ENCODE measurements at regions not wholly inside any gene's neighbourhood (a gene's known extent, or its start where the extent isn't known, plus 50 kb on each side); places are given as distances from the start of the nearest gene placed in this dataset.

GRCh38 chr12:84760091-84760865, 152.3 kb downstream of the SLC6A15 start:
- intact Hi-C loops (cut with DNase I): no loop called here
- Histone ChIP-seq H3K27ac (ENCODE audit: low read depth in 1 of 2, low read length in 2 of 2) (no peak overlapping the region), H3K4me3 (ENCODE audit: low read length in 2 of 2) (no peak overlapping the region), H3K36me3 (ENCODE audit: control insufficient read depth in 1 of 2, insufficient read depth in 2 of 2, low read length in 1 of 2) (no peaks in the 10 kb centered on the region), H3K9me3 (ENCODE audit: control insufficient read depth, low read length) (no peaks in the 10 kb centered on the region), H3K27me3 (ENCODE audit: control insufficient read depth in 1 of 2, insufficient read depth in 2 of 2, low read length in 1 of 2) (no peaks in the 10 kb centered on the region), H3K4me1 (ENCODE audit: control insufficient read depth in 1 of 2, insufficient read depth in 2 of 2, low read length in 2 of 2) (no peaks in the 10 kb centered on the region)
- 55 to 79% methylated on average over 2 of the region's 2 CpGs for whole genome bisulfite sequencing, 2 donors
- ATAC-seq (ENCODE audit: low FRiP score) (no peak), DNase-seq (no peak)

GRCh38 chr12:84757978-84758377, 154.6 kb downstream of the SLC6A15 start:
- no peak overlapping the region for H3K27ac ChIP-seq (ENCODE audit: low read depth in 1 of 2, low read length in 2 of 2)
- intact Hi-C loops (cut with DNase I): no loop called here
- ATAC-seq (ENCODE audit: low FRiP score): peak; percentile 48
- H3K4me3 ChIP-seq (ENCODE audit: low read length in 2 of 2): no peak overlapping the region
- 37 to 40% methylated on average over 1 of the region's 1 CpG for WGBS, 2 donors
- H3K36me3 ChIP-seq (ENCODE audit: control insufficient read depth in 1 of 2, insufficient read depth in 2 of 2, low read length in 1 of 2): no peaks in the 10 kb centered on the region
- no peak for DNase-seq
- no peaks in the 10 kb centered on the region for H3K9me3 ChIP-seq (ENCODE audit: control insufficient read depth, low read length)
- H3K4me1 ChIP-seq (ENCODE audit: control insufficient read depth in 1 of 2, insufficient read depth in 2 of 2, low read length in 2 of 2): no peaks in the 10 kb centered on the region
- H3K27me3 ChIP-seq (ENCODE audit: control insufficient read depth in 1 of 2, insufficient read depth in 2 of 2, low read length in 1 of 2): no peaks in the 10 kb centered on the region

GRCh38 chr12:84756961-84757360, 155.6 kb downstream of the SLC6A15 start:
- Histone ChIP-seq H3K27me3 (ENCODE audit: control insufficient read depth in 1 of 2, insufficient read depth in 2 of 2, low read length in 1 of 2) (no peaks in the 10 kb centered on the region), H3K4me1 (ENCODE audit: control insufficient read depth in 1 of 2, insufficient read depth in 2 of 2, low read length in 2 of 2) (no peaks in the 10 kb centered on the region), H3K9me3 (ENCODE audit: control insufficient read depth, low read length) (no peaks in the 10 kb centered on the region), H3K4me3 (ENCODE audit: low read length in 2 of 2) (no peak overlapping the region), H3K27ac (ENCODE audit: low read depth in 1 of 2, low read length in 2 of 2) (no peak overlapping the region), H3K36me3 (ENCODE audit: control insufficient read depth in 1 of 2, insufficient read depth in 2 of 2, low read length in 1 of 2) (no peaks in the 10 kb centered on the region)
- no peak for ATAC-seq (ENCODE audit: low FRiP score)
- intact Hi-C loops (cut with DNase I): no loop called here
- no peak for DNase-seq

- Histone ChIP-seq H3K36me3 (ENCODE audit: control insufficient read depth in 1 of 2, insufficient read depth in 2 of 2, low read length in 1 of 2) (no peaks in the 10 kb centered on the region), H3K27me3 (ENCODE audit: control insufficient read depth in 1 of 2, insufficient read depth in 2 of 2, low read length in 1 of 2) (no peaks in the 10 kb centered on the region), H3K4me3 (ENCODE audit: low read length in 2 of 2) (no peak overlapping the region), H3K9me3 (ENCODE audit: control insufficient read depth, low read length) (no peaks in the 10 kb centered on the region), H3K4me1 (ENCODE audit: control insufficient read depth in 1 of 2, insufficient read depth in 2 of 2, low read length in 2 of 2) (no peaks in the 10 kb centered on the region), H3K27ac (ENCODE audit: low read depth in 1 of 2, low read length in 2 of 2) (no peak overlapping the region)
- ATAC-seq (ENCODE audit: low FRiP score): no peak
- no peak for DNase-seq
- intact Hi-C loops (cut with DNase I): no loop called here
- WGBS, 2 donors: 88 to 94% methylated on average over 3 of the region's 3 CpGs
These were observed 167.5 kb downstream of the SLC6A15 start for GRCh38 chr12:84745127-84745526.

- no peak for DNase-seq
- intact Hi-C loops (cut with DNase I): no loop called here
- H3K4me1 ChIP-seq (ENCODE audit: control insufficient read depth in 1 of 2, insufficient read depth in 2 of 2, low read length in 2 of 2): peaks cover 0 to 1% of the 10 kb centered on the region in 2 donors
- no peak overlapping the region for H3K27ac ChIP-seq (ENCODE audit: low read depth in 1 of 2, low read length in 2 of 2)
- H3K4me3 ChIP-seq (ENCODE audit: low read length in 2 of 2): no peak overlapping the region
- WGBS, 2 donors: 80 to 81% methylated on average over 3 of the region's 3 CpGs
- H3K27me3 ChIP-seq (ENCODE audit: control insufficient read depth in 1 of 2, insufficient read depth in 2 of 2, low read length in 1 of 2): no peaks in the 10 kb centered on the region
- H3K36me3 ChIP-seq (ENCODE audit: control insufficient read depth in 1 of 2, insufficient read depth in 2 of 2, low read length in 1 of 2): no peaks in the 10 kb centered on the region
- no peak for ATAC-seq (ENCODE audit: low FRiP score)
- H3K9me3 ChIP-seq (ENCODE audit: control insufficient read depth, low read length): no peaks in the 10 kb centered on the region
These were observed 170.9 kb downstream of the SLC6A15 start for GRCh38 chr12:84741692-84742091.

- WGBS, 2 donors: 54 to 66% methylated on average over 1 of the region's 1 CpG
- intact Hi-C loops (cut with DNase I): no loop called here
- Histone ChIP-seq H3K9me3 (ENCODE audit: control insufficient read depth, low read length) (no peaks in the 10 kb centered on the region), H3K27ac (ENCODE audit: low read depth in 1 of 2, low read length in 2 of 2) (no peak overlapping the region), H3K27me3 (ENCODE audit: control insufficient read depth in 1 of 2, insufficient read depth in 2 of 2, low read length in 1 of 2) (no peaks in the 10 kb centered on the region), H3K4me3 (ENCODE audit: low read length in 2 of 2) (no peak overlapping the region), H3K36me3 (ENCODE audit: control insufficient read depth in 1 of 2, insufficient read depth in 2 of 2, low read length in 1 of 2) (no peaks in the 10 kb centered on the region), H3K4me1 (ENCODE audit: control insufficient read depth in 1 of 2, insufficient read depth in 2 of 2, low read length in 2 of 2) (peaks cover 0 to 1% of the 10 kb centered on the region in 2 donors)
- DNase-seq: no peak
- ATAC-seq (ENCODE audit: low FRiP score): no peak
These were observed 171.6 kb downstream of the SLC6A15 start for GRCh38 chr12:84741031-84741430.

GRCh38 chr12:84740602-84741001, 172.0 kb downstream of the SLC6A15 start:
- H3K27me3 ChIP-seq (ENCODE audit: control insufficient read depth in 1 of 2, insufficient read depth in 2 of 2, low read length in 1 of 2): no peaks in the 10 kb centered on the region
- ATAC-seq (ENCODE audit: low FRiP score): no peak
- 93 to 94% methylated on average over 3 of the region's 3 CpGs for WGBS, 2 donors
- H3K9me3 ChIP-seq (ENCODE audit: control insufficient read depth, low read length): no peaks in the 10 kb centered on the region
- no peak overlapping the region for H3K4me3 ChIP-seq (ENCODE audit: low read length in 2 of 2)
- H3K4me1 ChIP-seq (ENCODE audit: control insufficient read depth in 1 of 2, insufficient read depth in 2 of 2, low read length in 2 of 2): peaks cover 0 to 1% of the 10 kb centered on the region in 2 donors
- no peak overlapping the region for H3K27ac ChIP-seq (ENCODE audit: low read depth in 1 of 2, low read length in 2 of 2)
- intact Hi-C loops (cut with DNase I): no loop called here
- no peak for DNase-seq
- no peaks in the 10 kb centered on the region for H3K36me3 ChIP-seq (ENCODE audit: control insufficient read depth in 1 of 2, insufficient read depth in 2 of 2, low read length in 1 of 2)

GRCh38 chr12:84738481-84738972, 174.1 kb downstream of the SLC6A15 start:
- intact Hi-C loops (cut with DNase I): no loop called here
- ATAC-seq (ENCODE audit: low FRiP score): no peak

GRCh38 chr12:84732828-84733340, 179.7 kb downstream of the SLC6A15 start:
- ATAC-seq (ENCODE audit: low FRiP score): no peak

More at GRCh38 chr12:84738481-84738972, 174.1 kb downstream of the SLC6A15 start:
- Histone ChIP-seq H3K4me1 (ENCODE audit: control insufficient read depth in 1 of 2, insufficient read depth in 2 of 2, low read length in 2 of 2) (peaks cover 0 to 1% of the 10 kb centered on the region in 2 donors), H3K27me3 (ENCODE audit: control insufficient read depth in 1 of 2, insufficient read depth in 2 of 2, low read length in 1 of 2) (no peaks in the 10 kb centered on the region), H3K27ac (ENCODE audit: low read depth in 1 of 2, low read length in 2 of 2) (no peak overlapping the region), H3K9me3 (ENCODE audit: control insufficient read depth, low read length) (no peaks in the 10 kb centered on the region), H3K36me3 (ENCODE audit: control insufficient read depth in 1 of 2, insufficient read depth in 2 of 2, low read length in 1 of 2) (no peaks in the 10 kb centered on the region), H3K4me3 (ENCODE audit: low read length in 2 of 2) (no peak overlapping the region)
- 7 to 21% methylated on average over 2 of the region's 2 CpGs for WGBS, 2 donors
- no peak for DNase-seq

More at GRCh38 chr12:84732828-84733340, 179.7 kb downstream of the SLC6A15 start:
- Histone ChIP-seq H3K27me3 (ENCODE audit: control insufficient read depth in 1 of 2, insufficient read depth in 2 of 2, low read length in 1 of 2) (no peaks in the 10 kb centered on the region), H3K9me3 (ENCODE audit: control insufficient read depth, low read length) (no peaks in the 10 kb centered on the region), H3K4me1 (ENCODE audit: control insufficient read depth in 1 of 2, insufficient read depth in 2 of 2, low read length in 2 of 2) (no peaks in the 10 kb centered on the region), H3K36me3 (ENCODE audit: control insufficient read depth in 1 of 2, insufficient read depth in 2 of 2, low read length in 1 of 2) (no peaks in the 10 kb centered on the region), H3K4me3 (ENCODE audit: low read length in 2 of 2) (no peak overlapping the region), H3K27ac (ENCODE audit: low read depth in 1 of 2, low read length in 2 of 2) (no peak overlapping the region)
- 87 to 95% methylated on average over 2 of the region's 2 CpGs for whole genome bisulfite sequencing, 2 donors
- intact Hi-C loops (cut with DNase I): no loop called here
- no peak for DNase-seq
